NOMO-1 treated with dmso at 0.1 percent for 144 hours (cell line): ENCODE measurements at regions not wholly inside any gene's neighbourhood (a gene's known extent, or its start where the extent isn't known, plus 50 kb on each side); places are given as distances from the start of the nearest gene placed in this dataset.
A peak's percentile ranks its signal among the peaks of the same experiment; 100 is the strongest.

Experiments
- DNase-seq: peaks from one replicate; lab custom pipeline; 2025; ENCODE audit not compliant: unreplicated experiment; lab: John Stamatoyannopoulos, UW

DNA sequence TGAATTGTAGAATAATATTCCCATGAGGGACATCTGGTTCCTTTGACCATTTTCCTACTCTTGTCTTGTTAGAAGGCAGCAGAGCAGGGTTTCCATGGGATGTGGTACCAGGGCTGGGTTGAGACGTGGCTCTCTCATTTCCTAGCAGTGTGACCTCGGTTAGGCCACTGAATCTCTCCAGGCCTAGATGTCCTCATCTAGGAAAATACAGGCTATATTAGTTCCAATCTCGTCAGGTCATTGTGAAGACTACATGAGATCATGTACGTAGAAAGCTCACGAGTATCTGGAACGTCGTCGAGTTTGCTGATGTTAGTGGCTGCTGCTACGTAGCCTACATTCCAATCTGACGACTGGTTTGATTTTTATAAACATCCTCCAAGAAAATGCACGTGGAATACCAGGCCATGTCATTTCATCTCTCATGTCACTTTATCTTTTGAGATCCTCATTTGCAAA lies 278.2 kb upstream of the GATB start:
- DNase-seq: no peak

DNA sequence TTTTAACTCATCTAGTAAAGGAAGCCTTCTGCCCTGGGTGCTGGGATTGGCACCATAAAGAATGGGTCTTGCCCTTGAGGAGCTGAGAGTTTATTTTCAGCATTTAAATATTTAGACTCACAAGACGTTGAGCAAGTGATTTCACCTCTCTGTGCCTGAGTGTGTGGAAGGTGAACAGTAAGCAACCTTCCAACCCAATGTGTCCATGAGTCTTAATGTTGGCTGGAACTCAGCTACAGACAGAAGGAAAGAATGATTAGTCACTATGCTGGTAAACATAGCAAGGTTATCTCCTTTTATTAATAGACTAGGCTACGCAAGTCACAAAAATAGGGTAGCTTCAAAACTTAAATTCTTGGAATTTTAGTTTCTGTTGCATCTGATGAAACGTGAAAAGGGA lies 277.4 kb upstream of the GATB start:
- no peak for DNase-seq

DNA sequence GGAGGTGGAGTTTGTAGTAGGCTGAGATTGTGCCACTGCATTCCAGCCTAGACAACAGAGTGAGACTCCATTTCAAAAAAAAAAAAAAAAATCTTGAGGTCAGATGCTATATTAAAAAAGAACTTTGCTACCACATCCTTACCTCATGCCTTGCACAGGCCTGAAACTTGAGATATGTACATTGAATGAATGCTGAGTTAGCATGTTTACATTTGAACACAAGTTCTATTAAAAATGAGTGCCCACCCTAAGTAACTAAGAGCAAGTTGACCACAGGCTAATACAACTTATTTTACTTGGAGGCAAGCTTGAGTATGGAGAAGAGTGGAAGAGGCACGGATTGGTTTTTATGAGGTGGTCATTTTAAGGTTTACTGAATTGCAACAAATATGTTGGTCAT lies 276.6 kb upstream of the GATB start:
- no peak for DNase-seq

GRCh38 chr4:152033621-152034020 lies 272.8 kb upstream of the GATB start:
- no peak for DNase-seq

- no peak for DNase-seq
These were observed 271.9 kb upstream of the GATB start for GRCh38 chr4:152032722-152033131.

GRCh38 chr4:152029631-152030030 lies 268.8 kb upstream of the GATB start:
- peak; percentile 55 for DNase-seq

DNA sequence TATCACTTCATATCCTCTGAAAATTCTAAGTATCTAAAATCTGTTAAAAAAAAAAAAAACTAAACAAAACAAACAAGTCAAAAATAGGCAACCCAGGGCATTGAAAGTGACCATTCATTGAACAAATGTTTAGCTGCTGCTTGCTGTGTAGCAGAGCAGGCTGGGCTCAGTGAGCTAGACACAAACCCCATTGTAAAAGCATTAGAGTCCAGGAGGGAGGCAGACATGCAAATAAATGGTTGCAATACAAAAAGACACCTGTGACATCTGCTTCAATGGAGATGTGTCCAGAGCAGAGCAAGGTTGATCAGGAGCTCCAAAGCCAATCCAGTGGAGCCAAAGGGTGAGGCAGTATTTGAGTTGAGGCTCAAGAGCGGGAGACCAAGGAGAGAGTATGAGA lies 267.3 kb upstream of the GATB start:
- no peak for DNase-seq

GRCh38 chr4:152024881-152025280 lies 264.1 kb upstream of the GATB start:
- DNase-seq: no peak

DNA sequence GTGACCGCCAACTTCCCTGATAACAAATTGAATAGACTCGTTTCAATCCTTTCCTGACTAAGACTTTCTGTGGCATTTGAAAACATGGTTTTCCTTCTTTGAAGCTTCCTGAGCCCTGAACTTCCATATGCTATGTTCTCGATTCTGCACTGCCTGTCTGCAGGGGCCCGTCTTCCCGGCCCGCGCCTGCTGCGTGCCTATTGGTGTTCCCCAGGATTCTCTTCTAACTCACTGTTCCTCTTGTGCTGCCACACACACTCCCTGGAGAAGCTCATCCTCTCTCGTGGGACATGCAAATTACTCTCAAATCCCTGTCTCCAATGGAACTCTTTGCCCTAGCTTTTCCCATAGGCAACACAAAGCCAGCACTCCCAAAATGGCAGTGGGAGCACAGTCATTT lies 262.9 kb upstream of the GATB start:
- no peak for DNase-seq

DNA sequence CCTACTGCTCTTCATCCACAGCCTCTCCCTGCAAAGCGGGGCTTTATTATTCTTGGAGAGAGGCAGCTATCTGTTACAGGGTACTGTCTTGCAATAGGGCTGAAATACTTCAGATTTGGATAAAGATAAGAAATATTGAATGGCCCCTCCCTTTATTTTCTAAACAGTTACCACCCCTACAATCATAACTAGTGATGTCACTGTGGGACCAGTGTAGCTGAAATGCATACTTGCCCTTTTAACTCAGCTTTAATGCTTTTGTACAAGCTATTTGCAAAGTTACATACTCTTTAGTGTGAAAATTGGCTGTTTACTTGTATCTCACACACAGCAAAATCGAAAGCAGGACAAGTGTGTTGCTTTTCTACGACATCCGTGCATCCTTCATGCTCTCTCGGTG lies 261.7 kb upstream of the GATB start:
- DNase-seq: no peak

- DNase-seq: peak; percentile 46
These were observed 261.1 kb upstream of the GATB start for GRCh38 chr4:152021788-152022438.

- no peak for DNase-seq
These were observed 259.3 kb upstream of the GATB start for GRCh38 chr4:152020073-152020472.

GRCh38 chr4:152016303-152016620 lies 255.5 kb upstream of the GATB start:
- no peak for DNase-seq

GRCh38 chr4:152015597-152016302 lies 254.9 kb upstream of the GATB start:
- DNase-seq: no peak

- peak; percentile 36 for DNase-seq
These were observed 253.5 kb upstream of the GATB start for GRCh38 chr4:152014280-152014679.

DNA sequence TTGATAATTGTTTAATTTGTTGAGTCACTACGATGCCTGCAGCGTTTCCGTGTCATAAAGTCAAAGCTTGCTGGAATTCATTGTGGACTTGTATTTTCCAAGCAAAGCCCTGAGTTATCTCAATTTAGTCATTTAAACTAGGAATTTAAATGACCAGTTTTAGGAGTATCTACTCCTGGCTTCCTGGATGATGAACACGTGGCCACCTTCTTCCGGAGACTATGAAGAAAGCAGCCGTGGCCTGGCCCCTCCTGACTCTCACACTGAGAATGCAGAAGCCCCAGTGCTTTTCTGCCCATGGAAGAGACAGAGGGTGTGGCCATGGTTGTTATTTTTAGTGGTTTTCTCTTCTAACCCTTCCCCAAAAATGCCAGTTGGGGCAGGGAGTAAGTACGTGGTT lies 250.7 kb upstream of the GATB start:
- DNase-seq: no peak

DNA sequence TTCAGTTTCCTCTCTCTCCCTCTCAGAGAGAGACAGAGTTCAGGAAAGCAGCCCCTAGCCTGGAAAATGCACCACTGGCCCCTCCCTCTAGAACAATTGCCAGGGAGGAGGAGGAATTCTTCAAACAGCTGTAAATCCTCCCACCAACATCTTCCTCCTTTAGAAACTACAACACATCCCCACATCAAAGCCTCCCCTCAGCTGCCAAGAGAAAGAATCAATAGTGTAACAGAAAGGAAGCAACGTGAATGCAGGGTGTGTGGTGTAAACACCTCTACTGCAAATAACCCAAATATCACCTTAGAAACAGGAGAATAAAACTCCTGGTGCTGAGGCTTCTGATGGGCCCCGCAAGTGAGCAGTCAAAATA lies 249.9 kb upstream of the GATB start:
- DNase-seq: no peak

GRCh38 chr4:152009983-152010709 lies 249.3 kb upstream of the GATB start:
- DNase-seq: no peak

GRCh38 chr4:152009031-152009670 lies 248.3 kb upstream of the GATB start:
- no peak for DNase-seq

DNA sequence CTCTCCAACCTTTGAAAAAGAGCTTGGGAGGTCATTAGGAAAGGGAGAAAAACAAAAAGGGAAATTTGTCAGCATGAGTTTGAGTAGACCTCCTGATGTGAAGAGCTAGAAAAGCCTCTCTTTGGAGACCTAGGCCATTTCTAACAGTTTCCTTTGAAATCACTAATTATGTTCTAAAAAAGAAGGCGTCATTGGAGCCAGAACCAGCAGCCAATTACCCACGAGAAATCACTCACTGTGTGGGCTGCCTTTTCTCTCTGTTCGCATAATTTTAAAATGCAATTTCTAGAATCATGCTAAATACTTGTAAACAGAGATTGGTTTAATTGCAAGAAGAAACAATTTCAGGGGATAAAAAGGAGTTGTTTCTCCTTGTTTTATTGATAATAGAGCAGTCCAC lies 246.3 kb upstream of the GATB start:
- no peak for DNase-seq

GRCh38 chr4:152004801-152005200 lies 244.0 kb upstream of the GATB start:
- no peak for DNase-seq

DNA sequence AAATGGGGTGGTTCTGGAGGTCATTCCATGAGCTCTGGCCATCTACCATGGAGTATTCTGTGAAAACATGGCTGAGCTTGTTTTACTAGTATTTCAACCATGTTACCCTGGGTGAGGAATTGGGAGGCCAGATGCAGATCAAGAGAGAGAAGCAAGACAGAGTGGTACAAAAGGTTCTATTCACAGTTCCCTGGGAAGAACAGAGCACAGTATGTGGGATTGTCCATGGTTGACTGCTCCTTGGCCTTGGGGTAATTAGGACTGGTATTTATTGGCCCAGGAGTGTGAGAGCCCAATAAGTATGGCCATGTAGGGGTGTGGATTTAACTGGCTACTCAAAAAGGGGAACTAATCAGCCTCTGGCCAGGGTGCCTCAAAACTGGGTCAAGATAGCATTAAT lies 239.7 kb upstream of the GATB start:
- DNase-seq: no peak
